Ishikawa (cell line): ENCODE measurements at regions not wholly inside any gene's neighbourhood (a gene's known extent, or its start where the extent isn't known, plus 50 kb on each side); places are given as distances from the start of the nearest gene placed in this dataset.

Experiments
- CREB1 ChIP-seq: IDR thresholded peaks from 2 replicates; pipeline ENCODE4 v1.6.1; 2012; ENCODE audit warnings: low read depth
- REST ChIP-seq: IDR thresholded peaks from 2 replicates; pipeline ENCODE4 v1.6.1; 2012; ENCODE audit warnings: low read depth, mild to moderate bottlenecking
- TAF1 ChIP-seq: IDR thresholded peaks from 2 replicates; pipeline ENCODE4 v1.6.1; 2012; ENCODE audit warnings: low read depth, mild to moderate bottlenecking
- TEAD4 ChIP-seq: IDR thresholded peaks from 2 replicates; pipeline ENCODE4 v1.6.1; 2012
- YY1 ChIP-seq: IDR thresholded peaks from 2 replicates; pipeline ENCODE4 v1.6.1; 2012; ENCODE audit warnings: low read depth

- no peak for TF ChIP-seq TAF1
- no peak for TF ChIP-seq YY1
- no peak for TF ChIP-seq TEAD4
- no peak for TF ChIP-seq REST
- no peak for TF ChIP-seq CREB1
Observed at GRCh38 chr3:24764236-24764915, 269.7 kb upstream of the THRB start.
